Suppressor macrophage treated with lipopolysaccharide for 4 hours (primary cell): ENCODE measurements at regions not wholly inside any gene's neighbourhood (a gene's known extent, or its start where the extent isn't known, plus 50 kb on each side); places are given as distances from the start of the nearest gene placed in this dataset.
A peak's percentile ranks its signal among the peaks of the same experiment; 100 is the strongest.

Source experiments
- DNase-seq: peaks from one replicate; pipeline ENCODE4 v3.0.0-alpha.2; 2020

DNA sequence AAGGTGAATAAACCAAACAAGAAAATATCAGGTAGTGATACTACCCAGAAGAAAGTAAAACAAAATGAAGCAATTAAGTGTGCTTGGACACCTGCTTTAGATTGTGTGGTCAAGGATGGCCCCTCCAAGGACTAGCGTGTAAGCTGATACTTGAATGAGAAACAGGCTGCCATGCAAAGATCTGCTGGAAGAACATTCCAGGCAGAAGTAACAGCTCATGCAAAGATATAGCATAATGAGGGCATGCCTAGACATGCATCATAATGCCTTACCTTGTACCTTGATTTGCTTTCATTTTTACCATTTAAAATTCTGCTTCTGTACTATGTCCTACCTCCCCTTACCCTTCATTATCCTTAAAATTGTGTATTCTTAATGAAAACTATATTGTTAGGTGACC is 74.8 kb upstream of the HDAC9 start:
- DNase-seq, result no peak

DNA sequence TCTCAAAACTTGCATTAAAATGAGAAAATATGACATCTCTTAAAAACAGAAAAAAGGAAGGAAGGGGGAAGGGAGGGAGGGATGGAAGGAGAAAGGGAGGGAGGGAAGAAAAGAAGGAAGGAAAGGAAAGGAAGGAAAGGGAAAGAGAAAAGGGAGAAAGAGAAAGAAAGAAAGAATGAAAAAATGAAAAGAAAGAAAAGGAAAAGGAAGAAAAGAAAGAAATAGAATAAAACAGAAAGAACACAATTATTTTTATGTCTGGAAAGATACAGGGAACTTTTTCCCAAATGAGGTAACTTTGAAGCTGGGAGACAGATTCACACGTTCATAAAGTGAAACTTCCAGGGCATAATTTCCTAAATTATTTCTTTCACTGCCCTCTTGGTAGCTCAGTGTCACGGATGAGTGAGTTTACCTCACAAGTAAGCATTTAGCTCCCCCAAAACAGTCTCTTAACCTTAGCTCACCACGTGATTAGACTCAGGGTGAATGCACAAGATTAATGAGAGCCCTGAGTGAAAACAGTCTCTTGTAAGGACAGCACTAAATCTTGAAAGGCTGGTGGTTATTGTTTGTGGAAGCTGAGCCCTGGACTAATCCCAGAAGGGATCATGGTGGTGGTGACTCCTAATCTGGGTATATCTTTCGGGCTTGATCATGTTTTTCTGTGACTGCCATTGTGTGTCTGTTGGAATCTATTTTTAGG is 74.1 kb upstream of the HDAC9 start:
- DNase-seq, result no peak

DNA sequence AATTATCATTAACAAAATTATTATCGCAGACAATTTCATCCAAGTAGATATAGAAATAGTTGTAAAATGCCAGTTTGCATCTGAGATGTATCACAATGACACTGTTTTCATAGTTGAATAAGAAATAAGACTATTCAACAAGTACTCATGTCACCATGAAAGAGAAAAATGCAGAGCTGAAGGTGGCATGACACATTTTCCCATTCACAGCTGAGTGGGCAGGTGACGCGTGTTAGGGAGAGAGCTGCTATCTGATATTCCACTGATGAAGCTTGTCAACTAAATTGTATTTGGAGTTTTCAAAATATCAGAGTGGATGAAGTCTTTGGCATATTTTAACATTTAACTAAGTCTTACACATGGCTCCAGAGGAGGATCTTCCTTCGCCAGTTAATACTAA is 70.3 kb upstream of the HDAC9 start:
- no peak for DNase-seq

DNA sequence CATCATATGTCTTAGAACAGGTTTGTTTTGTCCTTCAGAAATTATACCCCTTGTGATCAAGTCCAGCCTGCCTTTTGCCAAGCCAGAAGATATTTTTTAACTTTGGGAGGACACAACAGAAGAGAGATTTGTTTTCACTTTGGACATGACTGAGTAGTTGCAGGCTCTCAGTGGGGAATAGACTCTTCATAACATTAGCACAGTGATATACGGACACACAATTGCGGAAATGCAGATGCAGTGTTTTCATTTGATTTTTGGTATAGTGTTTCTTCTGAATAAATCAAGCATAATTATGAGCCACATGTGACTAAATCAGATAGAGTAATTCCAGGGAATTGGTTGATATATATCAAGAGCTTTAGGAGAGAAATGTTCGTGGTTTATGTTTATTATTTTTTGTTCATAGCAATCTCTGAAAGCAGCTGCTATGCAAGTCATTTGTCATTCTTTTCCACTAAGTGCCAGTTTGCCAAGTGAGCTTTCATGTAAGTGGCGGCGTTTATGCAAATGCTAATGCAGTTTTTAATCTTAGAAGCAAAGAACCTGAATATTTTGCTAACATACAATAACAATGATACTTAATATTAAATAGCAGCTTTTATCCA is 69.6 kb upstream of the HDAC9 start:
- DNase-seq, result no peak

DNA sequence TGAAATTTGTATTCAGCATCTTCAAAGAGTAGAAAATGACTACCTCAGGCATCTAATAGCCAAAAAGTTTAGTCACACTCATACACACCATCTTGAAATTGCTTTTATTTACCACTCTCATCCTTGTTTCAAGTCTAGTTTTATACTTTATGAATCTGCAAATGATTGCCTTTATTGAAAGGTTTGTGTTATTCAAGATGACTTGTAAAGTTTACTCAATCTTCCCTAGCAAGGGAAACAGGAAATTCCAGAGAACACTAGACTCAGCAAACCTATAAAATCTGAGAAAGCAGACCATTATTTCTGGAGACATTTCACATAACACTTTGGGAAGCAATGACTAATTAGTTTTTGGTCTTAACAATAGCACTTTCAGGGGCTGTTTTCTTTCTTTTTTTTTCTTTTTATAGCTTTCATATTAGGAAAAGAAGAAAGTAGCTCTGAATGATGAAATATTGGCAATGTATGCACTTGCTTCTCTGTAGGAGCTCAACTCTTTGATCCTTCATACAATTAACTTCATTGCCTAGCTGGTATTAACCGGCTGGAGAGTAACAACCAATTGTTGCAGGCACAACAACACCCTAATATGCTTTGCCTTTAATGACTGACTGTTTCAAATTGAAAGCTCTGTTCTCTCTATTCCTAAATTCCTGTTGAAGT is 68.9 kb upstream of the HDAC9 start:
- peak; percentile 21 for DNase-seq

DNA sequence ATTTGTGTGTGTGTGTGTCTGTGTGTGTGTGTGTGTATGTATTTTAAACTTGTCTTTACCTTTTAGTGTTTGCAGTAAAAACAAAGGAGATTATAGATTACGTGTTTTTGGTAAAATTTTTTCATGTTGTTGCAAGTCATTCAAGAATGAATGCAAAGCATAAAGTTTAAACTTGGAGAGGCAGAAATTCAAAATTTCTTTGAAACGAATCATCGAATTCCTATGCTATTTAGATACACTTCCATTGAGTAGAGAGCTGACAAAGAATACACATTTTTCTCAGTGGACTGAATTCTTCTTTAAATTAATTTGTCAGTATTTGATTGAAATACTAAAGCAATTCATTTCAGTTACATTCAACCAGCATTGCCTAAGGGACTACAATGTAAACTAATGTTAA is 66.0 kb upstream of the HDAC9 start:
- no peak for DNase-seq

DNA sequence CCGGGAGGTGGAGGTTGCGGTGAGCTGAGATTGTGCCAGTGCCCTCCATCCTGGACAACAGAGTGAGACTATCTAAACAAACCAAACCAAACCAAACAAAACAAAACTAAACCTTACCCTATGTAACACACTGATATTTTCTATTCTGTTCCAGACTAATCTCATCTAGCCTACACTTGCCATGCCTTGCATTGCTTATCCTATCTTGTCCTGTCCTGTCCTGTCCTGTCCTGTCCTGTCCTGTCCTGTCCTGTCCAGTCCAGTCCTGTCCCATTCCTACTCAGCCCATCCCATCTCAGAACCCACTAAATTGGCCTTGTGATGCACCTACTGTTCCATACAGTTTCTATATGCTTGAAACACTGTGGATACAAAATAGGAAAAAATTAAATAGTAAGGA is 64.7 kb upstream of the HDAC9 start:
- DNase-seq, result no peak

DNA sequence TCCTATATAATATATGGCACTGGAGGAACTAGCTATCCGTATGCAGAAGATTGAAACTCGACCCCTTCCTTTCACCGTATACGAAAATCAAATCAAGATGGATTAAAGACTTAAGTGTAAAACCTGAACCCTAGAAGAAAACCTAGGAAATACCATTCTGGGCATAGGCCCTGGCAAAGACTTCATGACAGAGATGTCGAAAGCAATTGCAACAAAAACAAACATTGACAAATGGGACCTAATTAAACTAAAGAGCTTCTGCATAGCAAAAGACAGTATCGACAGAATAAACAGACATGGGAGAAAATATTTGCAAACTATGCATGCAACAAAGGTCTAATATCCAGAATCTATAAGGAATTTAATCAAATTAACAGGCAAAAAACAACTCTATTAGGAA is 61.4 kb upstream of the HDAC9 start:
- no peak for DNase-seq

DNA sequence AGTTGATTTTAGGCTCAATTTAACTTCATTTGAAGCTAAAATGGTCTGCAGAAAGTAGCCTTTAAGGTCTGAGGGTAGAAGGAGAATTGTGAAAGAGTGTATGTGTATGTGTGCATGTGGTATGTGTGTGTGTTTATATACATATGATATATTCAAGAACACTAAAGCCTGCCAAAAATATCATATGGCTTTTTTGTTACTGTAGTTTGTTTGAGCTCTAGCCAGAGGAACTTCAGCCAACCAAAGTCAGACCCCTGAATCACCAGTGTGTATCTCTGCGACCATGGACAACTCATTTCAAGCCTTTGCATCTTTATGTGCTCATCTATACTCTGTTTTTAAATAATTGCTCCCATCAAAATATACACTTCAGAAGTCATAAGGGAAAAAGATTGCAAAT is 58.4 kb upstream of the HDAC9 start:
- no peak for DNase-seq

DNA sequence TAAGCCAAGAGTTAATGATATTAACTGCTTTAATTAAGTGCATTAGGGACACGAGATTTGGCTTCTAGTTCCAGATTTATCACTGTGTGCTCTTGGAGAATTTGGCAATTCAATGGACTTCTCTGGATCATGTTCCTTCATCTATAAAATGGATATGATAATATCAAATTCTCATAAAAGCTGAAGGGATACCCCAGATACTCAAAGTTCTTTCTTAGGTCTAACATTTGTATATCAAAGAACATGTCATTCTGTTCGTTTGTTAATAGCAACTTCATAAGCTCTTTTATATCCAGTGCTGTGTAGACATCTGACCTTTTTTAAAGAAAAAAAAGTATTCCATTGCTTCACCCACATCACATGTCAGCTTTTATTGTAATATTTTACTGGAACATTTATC is 54.6 kb upstream of the HDAC9 start:
- DNase-seq, result no peak

DNA sequence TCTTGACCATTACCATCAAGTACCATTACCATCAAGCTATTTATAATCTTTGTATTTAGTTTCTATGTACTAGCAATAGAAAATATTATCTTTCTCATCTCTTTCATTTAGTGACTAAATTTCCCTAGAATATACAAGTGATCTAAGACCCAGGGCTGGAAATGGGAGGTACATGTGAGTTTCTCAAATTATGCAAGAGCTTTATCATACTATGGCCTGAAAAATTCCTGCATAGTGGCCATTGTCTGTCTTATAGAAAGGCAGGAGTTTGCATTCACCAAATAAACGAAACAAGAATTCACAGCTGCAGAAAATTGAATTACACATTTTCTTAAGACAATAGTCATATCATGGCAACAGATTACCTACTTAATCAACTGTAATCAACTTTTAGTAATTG is 50.7 kb upstream of the HDAC9 start:
- DNase-seq, result peak; percentile 22

DNA sequence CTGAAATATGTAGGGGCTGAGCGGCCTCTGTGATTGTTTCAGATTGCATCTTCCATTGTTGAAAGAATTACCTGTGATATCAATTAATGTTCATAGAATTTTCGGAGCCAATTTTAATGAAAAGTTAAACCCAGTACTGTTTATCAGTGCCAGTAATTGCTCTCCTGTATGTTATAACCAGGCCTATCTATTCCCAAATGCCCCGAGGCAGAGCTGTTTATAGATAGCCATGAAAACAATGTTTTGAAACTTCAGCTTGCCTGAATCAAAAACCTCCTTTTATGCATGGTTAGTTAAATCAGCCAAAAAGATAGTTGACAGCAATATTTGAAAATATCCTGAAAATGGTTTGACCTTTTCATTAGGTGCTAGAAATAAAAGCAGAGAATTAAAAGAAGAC is 50.1 kb upstream of the HDAC9 start:
- DNase-seq, result no peak
